ENCODE measurements at regions not wholly inside any gene's neighbourhood (a gene's known extent, or its start where the extent isn't known, plus 50 kb on each side); places are given as distances from the start of the nearest gene placed in this dataset.
"Not testable (repeated sequence)": the region's sequence is repeated elsewhere in the genome, so short reads cannot be mapped to it uniquely, and the experiment has no call there.

DNA sequence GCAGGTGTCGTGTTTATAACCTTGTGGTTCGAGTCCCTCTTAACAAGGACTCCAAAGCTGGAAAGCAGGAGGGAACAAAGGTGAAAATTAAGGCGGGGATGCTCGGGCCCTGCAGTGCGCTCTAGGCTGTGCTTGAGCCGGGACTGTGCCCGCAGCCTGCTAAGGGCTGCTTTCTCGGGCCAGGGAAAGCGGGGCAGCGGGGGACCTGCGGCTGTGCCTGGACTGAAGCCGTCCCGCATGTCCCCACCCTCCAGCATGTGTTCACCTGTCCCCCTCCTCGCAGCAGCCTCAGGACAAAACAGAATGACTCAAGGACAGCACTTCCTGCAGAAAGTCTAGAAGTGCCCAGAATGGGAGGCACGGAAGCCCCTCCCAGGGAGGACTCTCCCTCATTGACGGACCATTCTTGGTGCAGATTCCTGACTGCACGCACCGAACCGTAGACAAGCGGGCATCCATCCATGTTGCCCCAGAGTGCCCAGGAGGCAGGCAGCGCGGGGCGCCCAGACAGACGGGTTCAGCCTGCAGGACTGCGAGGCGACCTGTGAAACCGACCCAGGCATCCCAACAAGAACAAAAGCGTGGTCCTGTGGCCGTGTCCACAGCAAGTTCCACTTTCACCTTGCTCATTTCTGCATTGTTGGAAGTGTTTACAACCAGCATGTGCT lies 342.9 kb downstream of the MAGEB5 start:
- TF ChIP-seq, protein P1, sequence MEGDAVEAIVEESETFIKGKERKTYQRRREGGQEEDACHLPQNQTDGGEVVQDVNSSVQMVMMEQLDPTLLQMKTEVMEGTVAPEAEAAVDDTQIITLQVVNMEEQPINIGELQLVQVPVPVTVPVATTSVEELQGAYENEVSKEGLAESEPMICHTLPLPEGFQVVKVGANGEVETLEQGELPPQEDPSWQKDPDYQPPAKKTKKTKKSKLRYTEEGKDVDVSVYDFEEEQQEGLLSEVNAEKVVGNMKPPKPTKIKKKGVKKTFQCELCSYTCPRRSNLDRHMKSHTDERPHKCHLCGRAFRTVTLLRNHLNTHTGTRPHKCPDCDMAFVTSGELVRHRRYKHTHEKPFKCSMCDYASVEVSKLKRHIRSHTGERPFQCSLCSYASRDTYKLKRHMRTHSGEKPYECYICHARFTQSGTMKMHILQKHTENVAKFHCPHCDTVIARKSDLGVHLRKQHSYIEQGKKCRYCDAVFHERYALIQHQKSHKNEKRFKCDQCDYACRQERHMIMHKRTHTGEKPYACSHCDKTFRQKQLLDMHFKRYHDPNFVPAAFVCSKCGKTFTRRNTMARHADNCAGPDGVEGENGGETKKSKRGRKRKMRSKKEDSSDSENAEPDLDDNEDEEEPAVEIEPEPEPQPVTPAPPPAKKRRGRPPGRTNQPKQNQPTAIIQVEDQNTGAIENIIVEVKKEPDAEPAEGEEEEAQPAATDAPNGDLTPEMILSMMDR (IDR thresholded peaks at IDR 0.05): no peak
- DNase-seq (peak in 1 of 4 donors; percentile 28), ATAC-seq (no peak)
- intact Hi-C loops (cut with DNase I): no loop called here
- Histone ChIP-seq H3K27me3 (peaks cover 0 to 5% of the 10 kb centered on the region in 2 donors), H3K4me3 (no peak overlapping the region), H3K4me1 (no peaks in the 10 kb centered on the region), H3K27ac (no peak overlapping the region), H3K36me3 (no peaks in the 10 kb centered on the region), H3K9me3 (no peaks in the 10 kb centered on the region)

DNA sequence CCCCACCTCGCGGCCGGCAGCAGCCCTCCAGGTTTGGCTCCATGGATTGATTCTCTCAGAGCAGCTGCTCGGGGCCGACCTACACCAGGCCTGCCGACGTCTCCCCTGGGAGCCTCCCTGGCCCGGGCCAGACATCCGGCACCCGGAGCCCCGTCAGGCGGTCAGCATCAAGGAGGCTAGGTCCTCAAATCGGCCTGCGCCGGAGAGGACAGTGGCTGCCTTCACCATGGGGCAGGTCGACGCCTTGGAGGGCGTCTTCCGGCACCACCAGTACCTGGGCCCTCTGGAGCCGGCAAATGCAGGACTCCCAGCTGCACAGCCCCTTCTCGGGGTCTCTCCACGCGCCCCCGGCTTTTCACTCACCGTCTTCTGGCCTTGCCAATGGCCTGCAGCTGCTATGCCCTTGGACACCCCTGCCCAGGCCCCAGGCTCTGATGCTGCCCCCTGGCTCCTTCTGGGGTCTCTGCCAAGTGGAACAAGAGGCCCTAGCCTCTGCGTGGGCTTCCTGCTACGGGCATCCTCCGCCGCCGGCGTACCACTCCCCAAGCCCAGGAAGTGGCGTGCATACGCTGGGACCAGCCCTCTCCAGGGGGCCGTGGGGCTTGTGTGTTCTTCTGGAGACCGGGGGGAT lies 341.8 kb downstream of the MAGEB5 start:
- Histone ChIP-seq H3K4me3 (no peak overlapping the region), H3K4me1 (no peaks in the 10 kb centered on the region), H3K36me3 (no peaks in the 10 kb centered on the region), H3K9me3 (no peaks in the 10 kb centered on the region), H3K27ac (no peak overlapping the region), H3K27me3 (peaks cover 0 to 5% of the 10 kb centered on the region in 2 donors)
- intact Hi-C loops (cut with DNase I): no loop called here
- TF ChIP-seq, protein P1 (IDR thresholded peaks at IDR 0.05): no peak
- DNase-seq: peak in 1 of 4 donors; percentile 28
- ATAC-seq: no peak

DNA sequence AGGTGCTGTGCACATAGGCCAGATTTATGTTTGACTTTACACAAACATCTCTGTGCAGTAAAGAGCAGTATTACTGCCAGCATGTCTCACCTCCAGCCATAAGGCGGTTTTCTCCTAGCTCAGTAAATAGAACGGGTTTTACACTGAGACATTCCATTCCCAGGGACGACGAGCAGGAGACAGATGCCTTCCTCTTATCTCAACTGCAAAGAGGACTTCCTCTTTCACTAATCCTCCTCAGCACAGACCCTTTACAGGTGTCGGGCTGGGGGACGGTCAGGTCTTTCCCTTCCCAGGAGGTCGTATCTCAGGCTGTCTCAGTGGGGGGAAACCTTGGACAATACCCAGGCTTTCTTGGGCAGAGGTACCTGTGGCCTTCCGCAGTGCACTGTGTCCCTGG lies 309.8 kb downstream of the MAGEB5 start:
- H3K36me3 ChIP-seq; H3K4me3 ChIP-seq; H3K27me3 ChIP-seq; DNase-seq; ATAC-seq; intact Hi-C loops (cut with DNase I); H3K9me3 ChIP-seq; H3K27ac ChIP-seq; H3K4me1 ChIP-seq: not testable (repeated sequence)

DNA sequence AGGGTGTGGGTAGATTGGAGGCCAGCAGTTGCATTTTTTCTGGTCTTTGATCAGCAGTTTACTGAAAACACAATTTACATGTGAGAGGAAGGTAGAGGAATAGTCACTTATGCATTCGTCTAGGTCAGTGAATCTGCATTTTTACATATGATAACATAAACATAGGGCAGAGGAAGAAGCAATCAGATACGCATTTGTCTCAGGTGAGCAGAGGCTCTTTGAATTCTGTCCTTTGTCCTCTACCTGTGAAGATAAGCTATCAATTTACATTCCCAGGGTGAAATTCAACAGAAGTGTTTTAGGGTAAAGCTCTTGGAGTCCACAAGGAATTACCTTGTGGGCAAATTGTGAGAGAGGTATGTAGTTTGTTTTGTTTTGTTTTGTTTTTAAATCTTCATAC lies 306.5 kb downstream of the MAGEB5 start:
- TF ChIP-seq, protein P1 (IDR thresholded peaks at IDR 0.05): no peak
- no peaks in the 10 kb centered on the region for H3K27me3 ChIP-seq
- no peak overlapping the region for H3K4me3 ChIP-seq
- no peak for ATAC-seq
- H3K4me1 ChIP-seq: no peaks in the 10 kb centered on the region
- DNase-seq: no peak
- H3K27ac ChIP-seq: no peak overlapping the region
- intact Hi-C loops (cut with DNase I): no loop called here
- H3K9me3 ChIP-seq: no peaks in the 10 kb centered on the region
- H3K36me3 ChIP-seq: no peaks in the 10 kb centered on the region

DNA sequence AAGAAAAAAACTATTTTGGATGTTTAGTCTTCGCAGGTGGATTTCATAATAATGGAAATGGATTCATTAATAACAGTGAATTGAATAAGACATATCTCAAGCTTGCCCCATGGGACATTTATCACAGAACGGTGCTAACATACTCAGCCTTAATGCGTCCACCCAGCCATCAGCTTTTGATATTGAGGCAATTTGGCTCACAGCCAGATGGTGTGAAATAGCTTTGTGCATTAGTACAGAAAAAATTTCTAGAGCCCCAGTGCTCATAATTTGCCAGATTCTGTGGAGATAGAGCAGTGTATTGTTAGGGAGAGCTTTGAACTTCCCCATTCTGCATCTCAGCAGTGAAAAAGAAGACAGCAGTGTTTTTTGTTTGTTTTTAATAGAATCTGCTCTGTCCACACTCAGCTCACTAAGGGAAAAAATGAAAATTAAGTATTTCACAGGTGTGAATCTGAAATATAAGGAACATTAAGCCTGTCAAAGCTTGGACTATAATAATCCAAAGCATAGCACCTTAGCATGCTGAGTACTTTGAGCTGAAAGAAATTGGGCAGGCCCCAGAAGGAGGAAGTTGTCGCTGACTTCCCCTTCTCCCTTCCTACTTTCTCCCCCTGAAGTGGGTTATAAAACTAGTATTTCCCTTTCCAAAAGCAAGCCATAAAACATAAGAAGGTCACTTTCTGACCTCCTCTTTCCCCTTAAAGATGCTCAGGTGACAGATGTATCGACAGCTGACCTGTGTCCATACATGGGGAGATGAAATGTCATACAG lies 295.8 kb downstream of the MAGEB5 start:
- Histone ChIP-seq H3K27ac (no peak overlapping the region), H3K36me3 (no peaks in the 10 kb centered on the region), H3K4me3 (no peak overlapping the region), H3K9me3 (no peaks in the 10 kb centered on the region), H3K4me1 (no peaks in the 10 kb centered on the region), H3K27me3 (no peaks in the 10 kb centered on the region)
- TF ChIP-seq, protein P1 (IDR thresholded peaks at IDR 0.05): no peak
- DNase-seq (no peak), ATAC-seq (no peak)
- intact Hi-C loops (cut with DNase I): no loop called here
